Endothelial cell of umbilical vein (primary cell): ENCODE measurements at regions not wholly inside any gene's neighbourhood (a gene's known extent, or its start where the extent isn't known, plus 50 kb on each side); places are given as distances from the start of the nearest gene placed in this dataset.

Experiments
- BruUV-seq: library from RNA; stranded (reverse); fragments of 400-500 nt; replicated peaks from 2 replicates; lab custom pipeline; 2021; lab: Mats Ljungman, UMichigan
- CTCF ChIA-PET: fragments of 300-600, 350-600 bp; sonication (Branson Sonifier 250); formaldehyde crosslinking; loops from one replicate; lab custom pipeline; 2021; ENCODE audit warnings: antibody characterized with exemption, inconsistent platforms; lab: Charles Lee
- POLR2A ChIA-PET: fragments of 300-600, 350-600 bp; sonication (Branson Sonifier 250); formaldehyde crosslinking; loops from one replicate; lab custom pipeline; 2021; ENCODE audit warnings: antibody characterized with exemption, inconsistent platforms; lab: Charles Lee
- DNase-seq: peaks from one replicate; pipeline ENCODE4 v3.0.0-alpha.2; 2011; ENCODE audit warnings: low read depth, low spot score
- FAIRE-seq: peaks from 2 replicates; lab custom pipeline; 2011; peaks lifted over from hg19 to GRCh38; lab: Jason Lieb, UNC
- H2AFZ ChIP-seq: 2 replicates; pipeline ENCODE4 v1.6.0; 2012; ENCODE audit warnings: low read depth, low read length, control low read depth, inconsistent platforms
- H3K27ac ChIP-seq: 2 replicates; pipeline ENCODE4 v1.5.1; 2011; ENCODE audit warnings: low read depth, mild to moderate bottlenecking, control low read depth, low read length, moderate library complexity; ENCODE audit not compliant: insufficient read depth
- H3K27me3 ChIP-seq, 2 experiments: 2 replicates each; pipeline versions ENCODE4 v1.6.0 to v1.6.1; 2011; ENCODE audit warnings: low read length in 2 of 2, mixed read lengths in 1 of 2; ENCODE audit not compliant: control insufficient read depth in 2 of 2, insufficient read depth in 2 of 2
- H3K36me3 ChIP-seq, 2 experiments: 2 replicates in 1 of 2; 3 replicates in 1 of 2; pipeline ENCODE4 v1.5.1; 2011; ENCODE audit warnings: low read length in 2 of 2, mild to moderate bottlenecking in 1 of 2, moderate library complexity in 1 of 2; ENCODE audit not compliant: control insufficient read depth in 2 of 2, insufficient read depth in 2 of 2; ENCODE audit errors: extremely low read depth in 1 of 2
- H3K4me1 ChIP-seq: 3 replicates; pipeline ENCODE4 v1.5.1; 2011; ENCODE audit warnings: mild to moderate bottlenecking, low read length; ENCODE audit not compliant: control insufficient read depth, insufficient read depth; ENCODE audit errors: extremely low read depth
- H3K4me2 ChIP-seq: 2 replicates; pipeline ENCODE4 v1.6.1; 2011; ENCODE audit warnings: low read length, control low read depth, mixed read lengths; ENCODE audit not compliant: insufficient read depth
- H3K4me3 ChIP-seq, 3 experiments: fragments of 200-600 bp in 1 of 3; sonication (generic), shearing (Covaris generic) in 1 of 3; replicated peaks in 1 of 3; 2 replicates each; pipeline ENCODE4 v1.5.1; 2011 to 2016; ENCODE audit warnings: control low read depth in 3 of 3, low read length in 3 of 3, mild to moderate bottlenecking in 2 of 3, inconsistent platforms in 1 of 3, low read depth in 1 of 3, moderate library complexity in 1 of 3; ENCODE audit not compliant: insufficient read depth in 1 of 3
- H3K79me2 ChIP-seq: 2 replicates; pipeline ENCODE4 v1.6.0; 2012; ENCODE audit warnings: low read length, inconsistent platforms; ENCODE audit not compliant: control insufficient read depth, insufficient read depth
- H3K9ac ChIP-seq: replicated peaks from 2 replicates; pipeline ENCODE3; 2011; ENCODE audit warnings: low read length, control low read depth; ENCODE audit not compliant: insufficient read depth; ENCODE audit errors: extremely low read depth
- H3K9me1 ChIP-seq: replicated peaks from 3 replicates; pipeline ENCODE4 v1.6.0; 2011; ENCODE audit warnings: mild to moderate bottlenecking, low read length; ENCODE audit not compliant: control insufficient read depth, insufficient read depth; ENCODE audit errors: extremely low read depth
- H3K9me3 ChIP-seq: replicated peaks from 2 replicates; pipeline ENCODE4 v1.5.1; 2012; ENCODE audit warnings: low read length, inconsistent platforms; ENCODE audit not compliant: control insufficient read depth, insufficient read depth
- H4K20me1 ChIP-seq: replicated peaks from 2 replicates; pipeline ENCODE3; 2011; ENCODE audit warnings: mild to moderate bottlenecking, low read length; ENCODE audit not compliant: control insufficient read depth, insufficient read depth; ENCODE audit errors: extremely low read depth
- CTCF ChIP-seq, 2 donors: IDR thresholded peaks; 1 replicate in 1 of 2; 2 replicates in 1 of 2; pipeline ENCODE4 v1.5.1; 2011; ENCODE audit warnings: low read length in 2 of 2, mild to moderate bottlenecking in 2 of 2, moderate library complexity in 2 of 2, control low read depth in 1 of 2, inconsistent platforms in 1 of 2, low read depth in 1 of 2; ENCODE audit not compliant: insufficient read depth in 1 of 2; ENCODE audit errors: extremely low read depth in 1 of 2
- EZH2 ChIP-seq: IDR thresholded peaks from 2 replicates; pipeline ENCODE4 v1.6.1; 2012; ENCODE audit warnings: borderline replicate concordance, low read depth, mild to moderate bottlenecking, moderate library complexity, low read length, inconsistent platforms; ENCODE audit not compliant: severe bottlenecking
- FOS ChIP-seq: IDR thresholded peaks from 2 replicates; pipeline ENCODE4 v1.6.1; 2011; ENCODE audit warnings: mild to moderate bottlenecking, low read length, moderate library complexity, borderline replicate concordance; ENCODE audit not compliant: insufficient read depth
- GATA2 ChIP-seq: IDR thresholded peaks from 2 replicates; pipeline ENCODE4 v1.7.0; 2011; ENCODE audit warnings: low read depth, mild to moderate bottlenecking, moderate library complexity, mixed read lengths, low read length; ENCODE audit not compliant: insufficient read length, insufficient read depth
- MYC ChIP-seq: IDR thresholded peaks from one replicate; pipeline ENCODE4 v1.6.1; 2011; ENCODE audit warnings: mild to moderate bottlenecking, low read depth, low read length
- dilution Hi-C: fragments of 300-500 bp; cut with MboI; formaldehyde crosslinking; loops from one replicate; pipeline ENCODE4 v1.15.0; 2019; ENCODE audit warnings: low sequenced_read_pairs; ENCODE audit not compliant: extremely low pct_ligation_motif_present
- intact Hi-C: fragments of 100-400 bp; cut with micrococcal nuclease; formaldehyde crosslinking; loops from one replicate; pipeline ENCODE4 v1.10.0; 2022
- TF ChIP-seq, protein P1 (sequence below): IDR thresholded peaks from 2 replicates; pipeline ENCODE4 v1.6.1; 2011; ENCODE audit not compliant: insufficient read depth, insufficient read length

- dilution Hi-C loops (no loop called here), intact Hi-C loops (no loop called here)
- DNase-seq (no peak), FAIRE-seq (no peak)
- Histone ChIP-seq H3K9me3 (no peaks in the 10 kb centered on the region), H3K36me3 (no peaks in the 10 kb centered on the region), H3K4me1 (no peaks in the 10 kb centered on the region), H3K27ac (no peak overlapping the region), H3K9me1 (no peaks in the 10 kb centered on the region), H3K27me3 (no peaks in the 10 kb centered on the region), H3K79me2 (no peaks in the 10 kb centered on the region), H3K9ac (no peak overlapping the region), H3K4me2 (no peak overlapping the region), H3K4me3 (no peak overlapping the region), H4K20me1 (no peaks in the 10 kb centered on the region), H2AFZ (no peak overlapping the region)
- ChIA-PET POLR2A (no interaction called here), CTCF (no interaction called here)
- BruUV-seq: no TSS peak
- TF ChIP-seq, protein P1, sequence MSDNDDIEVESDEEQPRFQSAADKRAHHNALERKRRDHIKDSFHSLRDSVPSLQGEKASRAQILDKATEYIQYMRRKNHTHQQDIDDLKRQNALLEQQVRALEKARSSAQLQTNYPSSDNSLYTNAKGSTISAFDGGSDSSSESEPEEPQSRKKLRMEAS: no peak
- TF ChIP-seq CTCF (IDR thresholded peaks at IDR 0.05; ENCODE audit: extremely low read depth in 1 of 2, insufficient read depth in 1 of 2, low read depth in 1 of 2, low read length in 2 of 2): no peak
These were observed 540.1 kb upstream of the RGS18 start for GRCh38 chr1:191618181-191618580.

DNA sequence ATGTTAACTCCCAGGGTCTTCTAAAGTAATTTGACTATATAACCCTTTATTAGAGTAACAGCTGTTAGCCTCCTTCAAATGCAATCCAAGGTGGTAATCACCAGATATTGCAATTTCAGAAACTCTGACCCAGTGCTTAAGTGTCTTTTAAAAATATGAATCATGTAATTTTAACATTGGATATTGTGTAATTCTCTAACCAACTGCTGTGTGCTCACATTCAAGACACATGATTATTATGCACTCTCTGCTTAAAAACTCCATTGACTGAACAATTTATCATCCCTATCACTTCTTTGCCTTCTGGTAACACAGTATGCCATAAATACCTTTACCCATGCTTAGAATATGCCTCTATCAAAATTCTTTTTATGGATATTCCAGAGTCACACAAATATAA lies 537.4 kb upstream of the RGS18 start:
- CTCF ChIA-PET: no interaction called here
- dilution Hi-C loops: no loop called here
- no peaks in the 10 kb centered on the region for H3K4me1 ChIP-seq
- BruUV-seq: no TSS peak
- H3K27me3 ChIP-seq: no peaks in the 10 kb centered on the region
- H3K27ac ChIP-seq: no peak overlapping the region
- FAIRE-seq (no peak), DNase-seq (no peak)
- no peaks in the 10 kb centered on the region for H4K20me1 ChIP-seq
- no peaks in the 10 kb centered on the region for H3K79me2 ChIP-seq
- H3K36me3 ChIP-seq: no peaks in the 10 kb centered on the region
- TF ChIP-seq MYC (no peak), FOS (no peak), EZH2 (no peak), GATA2 (no peak)
- POLR2A ChIA-PET: no interaction called here
- no peaks in the 10 kb centered on the region for H3K9me1 ChIP-seq
- H3K9me3 ChIP-seq: no peaks in the 10 kb centered on the region
- no peak overlapping the region for H3K4me3 ChIP-seq
- intact Hi-C loops: no loop called here
- no peak overlapping the region for H2AFZ ChIP-seq
- H3K9ac ChIP-seq: no peak overlapping the region
- no peak overlapping the region for H3K4me2 ChIP-seq
